Vagina (tissue), 2 donors: ENCODE measurements at regions not wholly inside any gene's neighbourhood (a gene's known extent, or its start where the extent isn't known, plus 50 kb on each side); places are given as distances from the start of the nearest gene placed in this dataset.

ENCODE experiments used
- DNase-seq, 2 donors: peaks; one replicate each; pipeline ENCODE4 v3.0.0-alpha.2; 2017; ENCODE audit errors: extremely low spot score in 2 of 2
- H3K27ac ChIP-seq: fragments of 200-600 bp; sonication (generic); one replicate; pipeline ENCODE4 v1.5.1; 2019
- H3K27me3 ChIP-seq: fragments of 200-600 bp; sonication (generic); one replicate; pipeline ENCODE4 v1.5.1; 2019
- H3K36me3 ChIP-seq, 2 donors: fragments of 200-600 bp; sonication (generic); one replicate each; pipeline ENCODE4 v1.5.1; 2017 to 2019
- H3K4me1 ChIP-seq: fragments of 200-600 bp; sonication (generic); one replicate; pipeline ENCODE4 v1.5.1; 2019
- H3K4me3 ChIP-seq, 2 donors: fragments of 200-600 bp; sonication (generic); 1 replicate in 1 of 2; 2 replicates in 1 of 2; pipeline ENCODE4 v1.5.1; 2016 to 2019
- H3K9me3 ChIP-seq: fragments of 200-600 bp; sonication (generic); one replicate; pipeline ENCODE4 v1.5.1; 2019
- CTCF ChIP-seq, 3 experiments: fragments of 450-650 bp in 2 of 3; fragments of 200-600 bp in 1 of 3; sonication (generic) in 1 of 3; IDR thresholded peaks; one replicate each; pipeline ENCODE4 v1.5.1; 2017 to 2019; ENCODE audit warnings: antibody characterized with exemption in 3 of 3, mild to moderate bottlenecking in 2 of 3, moderate library complexity in 2 of 3
- POLR2A ChIP-seq, 2 donors: fragments of 450-650 bp; IDR thresholded peaks; one replicate each; pipeline ENCODE4 v1.6.1; 2017; ENCODE audit warnings: antibody characterized with exemption in 2 of 2, mild to moderate bottlenecking in 2 of 2, moderate library complexity in 2 of 2
- POLR2AphosphoS5 ChIP-seq, 2 donors: sonication (generic); formaldehyde crosslinking; IDR thresholded peaks; one replicate each; pipeline ENCODE4 v1.9.0; 2017; ENCODE audit warnings: antibody characterized with exemption in 2 of 2, mild to moderate bottlenecking in 2 of 2, low read depth in 1 of 2; ENCODE audit not compliant: insufficient read depth in 1 of 2
- intact Hi-C: fragments of 100-400 bp; cut with DNase I; formaldehyde crosslinking; loops from one replicate; pipeline ENCODE4 v1.15.1; 2023

- no peak overlapping the region for H3K27ac ChIP-seq
- peaks cover 11% of the 10 kb centered on the region for H3K4me1 ChIP-seq
- H3K4me3 ChIP-seq = no peak overlapping the region
- TF ChIP-seq POLR2AphosphoS5 (IDR thresholded peaks at IDR 0.05; ENCODE audit: insufficient read depth in 1 of 2, low read depth in 1 of 2) (no peak), POLR2A (IDR thresholded peaks at IDR 0.05) (no peak), CTCF (IDR thresholded peaks at IDR 0.05) (no peak)
- H3K9me3 ChIP-seq = no peaks in the 10 kb centered on the region
- no peaks in the 10 kb centered on the region for H3K36me3 ChIP-seq
- intact Hi-C loops = no loop called here
- H3K27me3 ChIP-seq = no peaks in the 10 kb centered on the region
- DNase-seq = no peak
Observed at GRCh38 chr2:9095226-9095625, 91.7 kb upstream of the MBOAT2 start.

- Histone ChIP-seq H3K4me1 (peaks cover 11% of the 10 kb centered on the region), H3K9me3 (no peaks in the 10 kb centered on the region), H3K27me3 (no peaks in the 10 kb centered on the region), H3K4me3 (no peak overlapping the region), H3K27ac (no peak overlapping the region), H3K36me3 (no peaks in the 10 kb centered on the region)
- no peak for DNase-seq
- TF ChIP-seq CTCF (IDR thresholded peaks at IDR 0.05) (no peak), POLR2A (IDR thresholded peaks at IDR 0.05) (no peak), POLR2AphosphoS5 (IDR thresholded peaks at IDR 0.05; ENCODE audit: insufficient read depth in 1 of 2, low read depth in 1 of 2) (no peak)
- intact Hi-C loops = no loop called here
Observed at GRCh38 chr2:9094117-9094516, 90.6 kb upstream of the MBOAT2 start.

- H3K9me3 ChIP-seq = no peaks in the 10 kb centered on the region
- no peaks in the 10 kb centered on the region for H3K36me3 ChIP-seq
- peaks cover 11% of the 10 kb centered on the region for H3K4me1 ChIP-seq
- H3K27ac ChIP-seq = no peak overlapping the region
- no peak overlapping the region for H3K4me3 ChIP-seq
- no peak for DNase-seq
- intact Hi-C loops = no loop called here
- H3K27me3 ChIP-seq = no peaks in the 10 kb centered on the region
- TF ChIP-seq CTCF (IDR thresholded peaks at IDR 0.05) (no peak), POLR2A (IDR thresholded peaks at IDR 0.05) (no peak), POLR2AphosphoS5 (IDR thresholded peaks at IDR 0.05; ENCODE audit: insufficient read depth in 1 of 2, low read depth in 1 of 2) (no peak)
Observed at GRCh38 chr2:9093324-9093723, 89.8 kb upstream of the MBOAT2 start.

- H3K9me3 ChIP-seq = no peaks in the 10 kb centered on the region
- intact Hi-C loops = no loop called here
- no peaks in the 10 kb centered on the region for H3K36me3 ChIP-seq
- peaks cover 11% of the 10 kb centered on the region for H3K4me1 ChIP-seq
- TF ChIP-seq CTCF (IDR thresholded peaks at IDR 0.05) = no peak
- TF ChIP-seq POLR2AphosphoS5 (IDR thresholded peaks at IDR 0.05; ENCODE audit: insufficient read depth in 1 of 2, low read depth in 1 of 2) = no peak
- TF ChIP-seq POLR2A (IDR thresholded peaks at IDR 0.05) = no peak
- no peaks in the 10 kb centered on the region for H3K27me3 ChIP-seq
- no peak overlapping the region for H3K27ac ChIP-seq
- no peak overlapping the region for H3K4me3 ChIP-seq
- no peak for DNase-seq
Observed at GRCh38 chr2:9092383-9093282, 89.1 kb upstream of the MBOAT2 start.

GRCh38 chr2:9091811-9092210 is 88.3 kb upstream of the MBOAT2 start:
- no peak overlapping the region for H3K4me3 ChIP-seq
- H3K27ac ChIP-seq = no peak overlapping the region
- no peak for TF ChIP-seq CTCF (IDR thresholded peaks at IDR 0.05)
- TF ChIP-seq POLR2A (IDR thresholded peaks at IDR 0.05) = no peak
- no peak for TF ChIP-seq POLR2AphosphoS5 (IDR thresholded peaks at IDR 0.05; ENCODE audit: insufficient read depth in 1 of 2, low read depth in 1 of 2)
- peaks cover 11% of the 10 kb centered on the region for H3K4me1 ChIP-seq
- H3K27me3 ChIP-seq = no peaks in the 10 kb centered on the region
- H3K9me3 ChIP-seq = no peaks in the 10 kb centered on the region
- intact Hi-C loops = no loop called here
- no peaks in the 10 kb centered on the region for H3K36me3 ChIP-seq
- no peak for DNase-seq
